H9 (cell line): ENCODE measurements at regions not wholly inside any gene's neighbourhood (a gene's known extent, or its start where the extent isn't known, plus 50 kb on each side); places are given as distances from the start of the nearest gene placed in this dataset.

Source experiments
- DNase-seq: peaks from one replicate; pipeline ENCODE4 v3.0.0-alpha.2; 2017
- H2AFZ ChIP-seq: one replicate; pipeline ENCODE4 v1.6.1; 2013; ENCODE audit warnings: mild to moderate bottlenecking, low read length, control low read depth, moderate library complexity
- H2AK5ac ChIP-seq: 2 replicates; pipeline ENCODE4 v1.6.1; 2013; ENCODE audit warnings: low read length, control low read depth, mixed read lengths; ENCODE audit not compliant: insufficient read length
- H2BK120ac ChIP-seq: one replicate; pipeline ENCODE4 v1.6.1; 2013; ENCODE audit warnings: low read depth, mild to moderate bottlenecking, low read length, control low read depth, inconsistent platforms; ENCODE audit not compliant: poor library complexity, severe bottlenecking
- H2BK12ac ChIP-seq: 2 replicates; pipeline ENCODE4 v1.6.1; 2013; ENCODE audit warnings: low read length, control low read depth, mixed read lengths, low read depth; ENCODE audit not compliant: insufficient read length
- H2BK15ac ChIP-seq: 2 replicates; pipeline ENCODE4 v1.6.1; 2013; ENCODE audit warnings: low read depth, low read length, control low read depth
- H2BK20ac ChIP-seq: one replicate; pipeline ENCODE4 v1.6.1; 2013; ENCODE audit warnings: low read depth, mild to moderate bottlenecking, low read length, control low read depth, inconsistent platforms; ENCODE audit not compliant: poor library complexity, severe bottlenecking
- H2BK5ac ChIP-seq: 2 replicates; pipeline ENCODE4 v1.6.1; 2013; ENCODE audit warnings: low read length, control low read depth, mixed read lengths; ENCODE audit not compliant: insufficient read length
- H3K14ac ChIP-seq: 2 replicates; pipeline ENCODE4 v1.6.1; 2013; ENCODE audit warnings: low read length, control low read depth; ENCODE audit not compliant: insufficient read depth
- H3K18ac ChIP-seq: 2 replicates; pipeline ENCODE4 v1.6.1; 2013; ENCODE audit warnings: low read depth, mild to moderate bottlenecking, mixed read lengths, low read length, control low read depth; ENCODE audit not compliant: insufficient read length
- H3K23ac ChIP-seq: 2 replicates; pipeline ENCODE4 v1.6.1; 2013; ENCODE audit warnings: low read length, control low read depth, mixed read lengths, low read depth; ENCODE audit not compliant: insufficient read length
- H3K23me2 ChIP-seq: 2 replicates; pipeline ENCODE4 v1.6.1; 2013; ENCODE audit warnings: low read depth, mild to moderate bottlenecking, mixed read lengths, low read length, control low read depth; ENCODE audit not compliant: insufficient read length, poor library complexity, severe bottlenecking
- H3K27ac ChIP-seq: 2 replicates; pipeline ENCODE4 v1.5.1; 2013; ENCODE audit warnings: low read length, control low read depth, mixed read lengths, low read depth; ENCODE audit not compliant: insufficient read length
- H3K27me3 ChIP-seq: 2 replicates; pipeline ENCODE4 v1.6.1; 2013; ENCODE audit warnings: low read length, control low read depth, inconsistent platforms; ENCODE audit not compliant: insufficient read depth
- H3K4ac ChIP-seq: 2 replicates; pipeline ENCODE4 v1.6.1; 2013; ENCODE audit warnings: low read depth, mild to moderate bottlenecking, control low read depth, inconsistent platforms, low read length, moderate library complexity
- H3K4me1 ChIP-seq: 2 replicates; pipeline ENCODE4 v1.6.1; 2013; ENCODE audit warnings: low read length, control low read depth, inconsistent platforms; ENCODE audit not compliant: insufficient read depth
- H3K4me2 ChIP-seq: 2 replicates; pipeline ENCODE4 v1.6.1; 2013; ENCODE audit warnings: low read length, control low read depth, mixed read lengths; ENCODE audit not compliant: insufficient read length, insufficient read depth
- H3K56ac ChIP-seq: 2 replicates; pipeline ENCODE4 v1.6.1; 2013; ENCODE audit warnings: low read depth, mild to moderate bottlenecking, mixed read lengths, low read length, control low read depth; ENCODE audit not compliant: insufficient read length
- H3K79me1 ChIP-seq: 2 replicates; pipeline ENCODE4 v1.6.1; 2013; ENCODE audit warnings: low read depth, mild to moderate bottlenecking, moderate library complexity, low read length, control low read depth, inconsistent platforms; ENCODE audit not compliant: insufficient read depth, poor library complexity, severe bottlenecking
- H3K79me2 ChIP-seq: 2 replicates; pipeline ENCODE4 v1.6.1; 2013; ENCODE audit warnings: low read length, control low read depth, inconsistent platforms; ENCODE audit not compliant: insufficient read depth
- H3K9ac ChIP-seq: 2 replicates; pipeline ENCODE4 v1.6.1; 2013; ENCODE audit warnings: low read length, control low read depth, mixed read lengths; ENCODE audit not compliant: insufficient read length; ENCODE audit errors: extremely low read depth
- H3K9me3 ChIP-seq: one replicate; pipeline ENCODE4 v1.6.1; 2013; ENCODE audit warnings: low read depth, low read length, inconsistent platforms; ENCODE audit not compliant: control insufficient read depth
- H3T11ph ChIP-seq: one replicate; pipeline ENCODE4 v1.6.1; 2013; ENCODE audit warnings: mild to moderate bottlenecking, low read length, control low read depth, inconsistent platforms
- H4K20me1 ChIP-seq: one replicate; pipeline ENCODE4 v1.6.1; 2013; ENCODE audit not compliant: control insufficient read depth, insufficient read length, insufficient read depth
- H4K5ac ChIP-seq: 2 replicates; pipeline ENCODE4 v1.6.1; 2013; ENCODE audit warnings: low read depth, mild to moderate bottlenecking, mixed read lengths, low read length, control low read depth; ENCODE audit not compliant: insufficient read length
- H4K8ac ChIP-seq: replicated peaks from 2 replicates; pipeline ENCODE4 v1.6.1; 2013; ENCODE audit warnings: low read length, control low read depth, mixed read lengths, low read depth; ENCODE audit not compliant: insufficient read length
- H4K91ac ChIP-seq: 2 replicates; pipeline ENCODE4 v1.6.1; 2013; ENCODE audit warnings: low read depth, mild to moderate bottlenecking, moderate library complexity, mixed read lengths, low read length, control low read depth; ENCODE audit not compliant: insufficient read length
- H3K27ac Mint-ChIP-seq, 3 experiments: 2 replicates in 2 of 3; 3 replicates in 1 of 3; pipeline ENCODE4 v1.8.0; 2020 to 2021; ENCODE audit warnings: mixed read lengths in 3 of 3, mild to moderate bottlenecking in 1 of 3, moderate library complexity in 1 of 3
- H3K27me3 Mint-ChIP-seq: 2 replicates; pipeline ENCODE4 v1.8.0; 2021; ENCODE audit warnings: low read depth, mild to moderate bottlenecking, moderate library complexity, mixed read lengths
- H3K36me3 Mint-ChIP-seq, 3 experiments: 2 replicates in 2 of 3; 3 replicates in 1 of 3; pipeline ENCODE4 v1.8.0; 2020 to 2021; ENCODE audit warnings: low read depth in 3 of 3, mixed read lengths in 3 of 3; ENCODE audit not compliant: insufficient read depth in 1 of 3
- H3K4me1 Mint-ChIP-seq, 2 experiments: 2 replicates each; pipeline ENCODE4 v1.8.0; 2020; ENCODE audit warnings: mixed read lengths in 2 of 2
- H3K4me3 Mint-ChIP-seq, 2 experiments: 2 replicates in 1 of 2; 3 replicates in 1 of 2; pipeline ENCODE4 v1.8.0; 2020 to 2021; ENCODE audit warnings: mild to moderate bottlenecking in 2 of 2, mixed read lengths in 2 of 2, moderate library complexity in 1 of 2
- H3K9me3 Mint-ChIP-seq, 2 experiments: 2 replicates in 1 of 2; 3 replicates in 1 of 2; pipeline ENCODE4 v1.8.0; 2020; ENCODE audit warnings: mild to moderate bottlenecking in 2 of 2, mixed read lengths in 2 of 2, moderate library complexity in 1 of 2
- CTCF ChIP-seq: fragments of 200-600 bp; sonication (generic); conservative IDR thresholded peaks from 3 replicates; pipeline ENCODE4 v1.8.0; 2021; ENCODE audit warnings: antibody characterized with exemption, mild to moderate bottlenecking
- WGBS: extraction: QIAGEN DNeasy Blood & Tissue Kit; methylation state at CpG from one replicate; pipeline ENCODE4 v1.1.7; 2013; ENCODE audit warnings: missing lambda C conversion rate, low lambda C conversion rate, mixed read lengths; ENCODE audit not compliant: insufficient read length; ENCODE audit errors: extremely low coverage; 5-methylcytosine and 5-hydroxymethylcytosine counted together

- H3K4me3 Mint-ChIP-seq: no peak overlapping the region
- no peak overlapping the region for H3K56ac ChIP-seq
These were observed 677.4 kb upstream of the PABPC4L start for GRCh38 chr4:134879019-134879418.

More at GRCh38 chr4:134879019-134879418, 677.4 kb upstream of the PABPC4L start:
- no peaks in the 10 kb centered on the region for H3K23me2 ChIP-seq
- H3K79me2 ChIP-seq: no peaks in the 10 kb centered on the region
- no peak overlapping the region for H4K91ac ChIP-seq
- H4K20me1 ChIP-seq: no peaks in the 10 kb centered on the region
- H3K79me1 ChIP-seq: no peaks in the 10 kb centered on the region
- Mint-ChIP-seq H3K27me3 (no peaks in the 10 kb centered on the region), H3K36me3 (peaks cover 0 to 3% (median 0%) of the 10 kb centered on the region in 3 experiments; a peak in 1 of 7 replicates), H3K27ac (no peak overlapping the region), H3K4me1 (no peaks in the 10 kb centered on the region), H3K9me3 (peaks cover 0 to 1% of the 10 kb centered on the region in 2 experiments; a peak in 1 of 5 replicates)
- no peak overlapping the region for H3K27ac ChIP-seq
- H3K9me3 ChIP-seq: no peaks in the 10 kb centered on the region
- H3K23ac ChIP-seq: no peak overlapping the region
- no peak overlapping the region for H3K4me2 ChIP-seq
- H2AK5ac ChIP-seq: no peak overlapping the region
- no peak overlapping the region for H3K4ac ChIP-seq
- no peak overlapping the region for H3K14ac ChIP-seq
- TF ChIP-seq CTCF: no peak
- H2BK15ac ChIP-seq: no peak overlapping the region
- H3T11ph ChIP-seq: no peak overlapping the region
- no peak overlapping the region for H3K18ac ChIP-seq
- no peak overlapping the region for H3K9ac ChIP-seq
- no peak overlapping the region for H2BK5ac ChIP-seq
- H2AFZ ChIP-seq: no peak overlapping the region
- H3K27me3 ChIP-seq: no peaks in the 10 kb centered on the region
- H2BK120ac ChIP-seq: no peak overlapping the region
- H4K5ac ChIP-seq: no peak overlapping the region
- H2BK12ac ChIP-seq: no peak overlapping the region
- DNase-seq: no peak
- no peak overlapping the region for H4K8ac ChIP-seq
- H2BK20ac ChIP-seq: no peak overlapping the region
- no CpG with 5 or more reads among the region's 1 CpG for WGBS
- H3K4me1 ChIP-seq: no peaks in the 10 kb centered on the region
